ENCODE measurements at regions not wholly inside any gene's neighbourhood (a gene's known extent, or its start where the extent isn't known, plus 50 kb on each side); places are given as distances from the start of the nearest gene placed in this dataset.

DNA sequence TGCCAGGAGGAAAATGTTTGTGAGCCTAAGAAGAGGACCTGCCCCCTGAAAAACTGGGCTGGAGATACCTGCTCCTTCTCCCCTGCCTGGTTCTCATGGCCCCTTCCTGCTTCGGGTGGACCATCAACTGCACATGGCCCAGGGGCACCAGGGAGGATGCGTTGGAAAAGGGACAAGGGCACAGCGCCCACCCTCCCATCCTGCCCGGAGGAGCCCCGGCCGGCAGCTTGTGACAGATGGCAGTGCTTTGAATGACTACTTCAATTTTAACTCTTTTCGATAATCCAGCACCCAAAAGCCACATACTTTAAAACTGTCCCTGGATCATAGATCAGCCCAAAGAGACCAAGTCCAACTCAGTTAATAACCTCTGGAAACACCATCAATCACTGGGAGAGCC lies 135.8 kb upstream of the NECTIN1 start:
- POLR2A ChIA-PET, result no interaction called here
- CTCF ChIA-PET, result no interaction called here

DNA sequence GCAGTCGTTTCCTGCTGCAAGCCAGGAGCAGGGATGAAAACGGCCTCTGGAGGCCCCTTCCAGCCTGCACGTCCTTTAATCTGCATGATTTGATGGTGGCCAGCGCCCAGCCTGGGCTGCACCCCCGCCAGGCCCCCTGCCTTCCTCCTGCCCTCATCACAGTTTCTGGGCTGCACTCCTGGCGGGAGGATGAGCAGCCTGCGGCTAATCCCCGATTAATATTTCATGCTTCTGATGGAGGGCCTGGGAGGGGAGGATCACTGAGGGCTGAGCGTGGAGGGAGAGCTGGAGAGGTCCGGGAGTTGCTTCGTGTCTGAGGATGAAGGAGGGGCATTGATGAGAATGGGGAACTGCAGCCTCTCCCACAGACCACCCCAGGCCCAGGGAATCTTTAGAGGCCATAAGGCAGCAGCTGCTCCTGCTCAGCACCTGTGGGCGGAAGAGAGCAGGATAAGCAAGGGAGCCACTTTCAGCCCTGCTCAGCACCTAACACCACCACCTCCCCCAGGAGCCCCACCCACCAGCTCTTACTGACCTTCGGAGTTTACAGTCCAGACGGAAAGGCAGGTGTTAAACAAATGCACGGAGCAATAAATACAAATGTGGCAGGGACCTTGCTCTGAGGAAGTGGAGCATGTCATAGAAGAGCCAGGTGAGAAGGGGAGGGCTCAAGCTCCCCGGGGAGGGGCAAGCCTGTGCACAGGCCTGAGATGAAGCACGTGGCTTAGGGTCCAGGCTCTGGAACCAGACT lies 135.0 kb upstream of the NECTIN1 start:
- POLR2A ChIA-PET, result no interaction called here
- CTCF ChIA-PET, result no interaction called here

DNA sequence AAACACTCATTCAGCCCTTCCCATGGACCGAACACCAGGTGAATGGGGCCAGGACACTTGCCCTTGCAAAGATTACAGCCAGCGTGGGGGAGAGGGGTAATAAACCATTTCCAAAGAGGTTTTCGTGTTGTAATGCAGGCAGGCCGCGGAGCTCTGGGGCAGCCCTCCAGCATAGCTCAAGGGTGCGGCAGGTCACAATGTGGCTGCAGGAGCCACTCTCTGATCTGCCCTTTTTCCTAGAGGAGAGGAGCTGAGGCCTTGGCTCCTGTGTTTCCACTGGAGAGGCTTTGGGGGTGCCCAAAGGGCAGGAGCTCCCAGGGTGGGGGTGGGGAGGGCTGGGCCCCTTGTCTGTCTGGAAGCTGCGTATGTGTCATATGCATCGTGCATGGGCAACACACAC lies 134.2 kb upstream of the NECTIN1 start:
- POLR2A ChIA-PET, result no interaction called here
- CTCF ChIA-PET, result no interaction called here

DNA sequence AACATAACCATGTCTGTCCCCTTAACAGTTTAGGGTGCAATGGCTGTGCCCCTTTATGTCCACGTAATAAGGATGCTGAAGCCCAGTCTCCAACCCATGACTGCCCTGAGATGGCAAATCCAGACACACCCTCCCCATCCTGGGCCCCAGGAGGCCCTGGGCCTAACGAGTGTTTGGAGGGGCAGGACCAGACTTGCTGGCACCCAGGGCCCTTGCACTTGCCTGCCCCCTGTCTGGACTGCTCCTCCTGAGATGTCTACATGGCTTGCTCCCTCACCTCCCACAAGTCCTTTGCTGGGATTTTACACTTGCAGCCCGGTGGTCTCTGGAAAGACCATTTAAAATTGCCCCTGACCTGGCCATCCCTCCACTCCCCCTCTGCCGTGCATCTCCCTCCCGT lies 132.2 kb upstream of the NECTIN1 start:
- ChIA-PET POLR2A (no interaction called here), CTCF (no interaction called here)

DNA sequence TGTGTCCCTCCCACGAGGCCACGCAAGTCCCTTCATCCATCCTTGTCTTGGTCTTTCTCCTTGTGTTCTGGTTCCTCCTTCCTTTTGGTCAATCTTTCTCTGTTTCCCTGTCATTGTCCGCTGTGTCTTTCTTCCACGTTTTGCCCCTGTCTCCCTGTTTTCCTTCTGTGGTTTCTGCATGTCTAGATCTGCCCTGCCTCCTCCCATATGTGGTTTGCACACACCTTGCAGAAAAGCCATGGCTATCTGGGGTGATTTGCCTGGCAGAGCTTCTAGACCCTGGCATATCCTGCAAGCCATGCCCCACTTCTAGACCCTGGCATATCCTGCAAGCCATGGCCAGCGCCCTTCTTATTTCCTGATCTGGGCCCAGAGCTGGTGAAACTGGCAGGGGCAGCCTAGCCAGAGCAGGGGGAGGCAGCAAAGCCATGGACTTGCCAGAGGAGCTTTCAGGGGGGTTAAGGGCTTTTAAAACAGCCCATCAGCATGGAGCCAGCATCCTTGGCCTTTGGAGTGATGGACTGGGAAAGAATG lies 131.6 kb upstream of the NECTIN1 start:
- ChIA-PET POLR2A (no interaction called here), CTCF (no interaction called here)

DNA sequence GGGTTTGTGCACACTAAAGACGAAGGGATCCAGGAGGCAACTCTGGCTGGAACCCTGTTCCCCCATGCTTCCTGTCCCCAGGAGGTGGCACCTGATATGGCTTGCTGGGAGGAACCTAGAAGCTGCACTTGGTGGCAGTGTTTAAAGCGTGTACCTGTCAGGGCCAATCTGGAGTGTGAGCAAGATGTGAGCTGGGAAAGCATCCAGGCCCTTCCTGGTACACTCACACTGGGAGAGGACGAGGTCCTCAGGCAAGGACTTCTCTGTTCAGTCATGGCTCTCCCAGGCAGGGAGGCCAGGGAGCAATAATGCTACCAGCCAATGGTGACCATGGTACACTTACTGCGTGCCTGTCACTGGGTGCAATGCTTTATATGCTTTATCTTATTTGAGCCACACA lies 130.7 kb upstream of the NECTIN1 start:
- ChIA-PET CTCF (no interaction called here), POLR2A (no interaction called here)

DNA sequence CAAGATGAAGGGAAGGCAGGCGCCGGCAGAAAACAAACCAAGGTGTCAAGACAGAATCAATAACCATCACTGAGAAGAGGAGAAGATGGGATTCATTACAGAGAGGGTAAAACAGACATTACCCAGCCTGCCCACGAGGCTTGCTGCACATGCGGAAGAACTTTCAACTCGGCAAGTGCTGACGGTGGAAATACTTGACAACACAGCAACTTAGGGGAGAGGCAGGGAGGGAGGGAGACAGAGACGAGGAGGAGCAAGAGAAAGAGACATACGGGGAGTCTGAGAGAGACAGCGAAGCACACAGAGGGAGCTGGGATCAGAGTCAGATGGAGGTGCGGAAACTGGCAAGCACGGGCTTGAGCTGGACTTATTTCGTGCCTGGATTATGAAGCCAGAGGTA lies 129.3 kb upstream of the NECTIN1 start:
- CTCF ChIA-PET, result no interaction called here

DNA sequence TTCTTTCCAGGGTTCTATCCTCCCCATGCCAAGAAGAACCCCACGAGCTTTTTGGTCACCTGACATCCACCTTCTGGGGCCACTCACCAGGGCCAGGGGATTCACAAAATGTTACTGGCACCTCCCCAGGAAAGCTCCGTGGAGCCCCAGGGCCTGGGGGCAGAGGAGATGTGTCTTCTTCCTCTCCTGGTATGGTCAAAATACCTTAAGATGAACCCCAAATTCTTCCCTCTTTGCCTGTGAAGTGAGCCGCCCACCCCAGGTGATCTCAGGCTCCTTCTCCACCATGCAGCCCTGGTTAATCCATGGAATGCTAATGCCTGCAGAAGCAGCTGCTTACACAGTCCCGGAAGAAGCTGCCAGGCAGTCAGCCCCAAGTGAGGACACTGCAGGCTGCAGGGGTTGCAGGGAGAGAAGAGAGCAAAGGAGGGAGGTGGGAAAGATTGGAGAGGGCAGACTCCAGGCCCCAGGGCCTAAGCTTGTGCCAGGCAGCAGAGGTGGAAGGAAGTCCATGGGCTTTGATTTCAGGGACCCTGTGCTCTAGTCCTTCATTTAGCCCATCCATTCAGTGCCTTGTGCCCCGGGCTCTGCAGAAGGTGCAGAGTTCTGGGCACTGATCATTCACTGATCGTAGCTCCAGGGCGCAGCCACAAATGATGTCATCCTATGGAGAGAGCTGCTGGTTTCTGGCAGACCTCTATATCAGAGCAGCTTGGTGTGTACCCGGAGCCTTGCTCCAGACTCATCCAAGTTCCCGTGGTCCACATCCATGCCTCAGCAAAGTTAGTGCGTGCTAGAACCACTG lies 127.9 kb upstream of the NECTIN1 start:
- POLR2A ChIA-PET, result no interaction called here
- CTCF ChIA-PET, result no interaction called here

More for the DNA sequence above, 129.3 kb upstream of the NECTIN1 start:
- POLR2A ChIA-PET, result no interaction called here

DNA sequence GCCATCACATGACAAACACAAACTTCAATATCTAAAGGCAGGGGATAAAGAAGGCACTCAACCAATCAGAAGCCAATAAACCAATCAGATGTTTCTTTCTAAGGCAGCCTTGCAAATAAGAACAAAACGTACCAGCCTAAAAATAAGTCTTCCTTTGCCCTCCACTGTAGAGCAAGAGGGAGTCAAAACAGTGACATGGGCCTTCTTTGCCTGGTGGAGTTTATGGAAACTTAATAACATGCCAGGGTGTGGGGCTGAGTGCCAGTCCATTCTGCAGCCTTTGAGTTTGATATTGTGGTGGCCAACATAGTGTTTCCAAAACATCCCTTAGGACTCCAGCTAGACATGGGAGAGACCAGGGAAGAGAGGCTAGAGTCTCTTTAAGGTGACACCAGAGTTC lies 126.1 kb upstream of the NECTIN1 start:
- ChIA-PET CTCF (no interaction called here), POLR2A (no interaction called here)

DNA sequence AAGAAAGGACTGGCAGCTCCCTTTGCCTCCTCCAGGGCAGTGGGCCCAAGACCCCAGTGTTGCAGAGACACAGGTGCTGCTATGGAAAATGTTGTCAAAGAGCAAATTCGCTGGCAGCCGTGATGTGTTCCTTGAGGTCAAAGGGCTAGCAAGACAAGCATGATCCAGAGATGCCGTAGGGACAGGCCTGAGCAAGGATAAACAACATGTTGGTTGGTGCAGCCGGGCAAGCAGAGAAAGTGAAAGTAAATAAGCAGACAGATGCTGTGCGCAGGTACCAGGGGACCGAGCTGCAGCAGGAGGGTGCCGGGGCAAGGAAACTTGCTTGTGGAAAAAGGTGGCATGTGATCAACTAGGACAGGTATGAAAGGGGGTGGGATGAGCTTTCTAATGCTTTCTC lies 125.5 kb upstream of the NECTIN1 start:
- ChIA-PET CTCF (no interaction called here), POLR2A (no interaction called here)

DNA sequence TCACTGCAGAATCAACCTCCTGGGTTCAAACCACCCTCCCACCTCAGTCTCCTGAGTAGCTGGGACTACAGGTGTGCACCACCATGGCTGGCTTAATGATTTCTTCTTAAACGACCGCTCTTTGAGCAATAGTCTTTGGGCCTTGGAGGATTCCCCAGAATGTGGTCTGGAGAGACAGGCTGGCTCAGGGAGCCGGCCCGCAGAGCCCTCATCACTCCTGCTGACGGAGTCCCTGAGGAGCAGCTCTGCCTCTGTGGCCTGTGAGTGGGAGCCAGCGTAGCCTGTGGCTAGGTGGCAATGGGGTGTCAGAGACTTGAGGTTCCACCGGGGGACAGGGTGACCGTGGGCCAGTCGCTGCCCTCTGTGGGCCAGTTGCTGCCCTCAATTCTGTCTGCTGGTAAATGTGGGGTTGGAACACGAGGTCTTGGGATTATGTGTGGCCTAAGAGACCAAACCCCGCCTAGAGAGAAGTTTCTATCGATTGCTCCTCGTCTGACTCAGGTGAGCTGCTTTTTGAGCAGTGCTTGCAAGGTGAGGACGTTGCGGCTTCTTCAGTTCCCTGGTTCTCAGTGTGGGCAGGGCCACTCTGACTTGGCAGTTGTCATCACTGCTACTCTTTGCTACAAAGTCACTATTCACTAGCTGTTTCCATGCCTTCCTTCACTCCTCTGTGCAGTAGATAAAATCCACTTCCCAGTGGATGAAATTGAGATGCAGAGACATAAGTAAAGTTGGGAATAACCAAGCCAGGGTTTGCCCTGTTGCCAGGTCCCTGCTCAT lies 124.8 kb upstream of the NECTIN1 start:
- POLR2A ChIA-PET, result no interaction called here
- CTCF ChIA-PET, result no interaction called here

DNA sequence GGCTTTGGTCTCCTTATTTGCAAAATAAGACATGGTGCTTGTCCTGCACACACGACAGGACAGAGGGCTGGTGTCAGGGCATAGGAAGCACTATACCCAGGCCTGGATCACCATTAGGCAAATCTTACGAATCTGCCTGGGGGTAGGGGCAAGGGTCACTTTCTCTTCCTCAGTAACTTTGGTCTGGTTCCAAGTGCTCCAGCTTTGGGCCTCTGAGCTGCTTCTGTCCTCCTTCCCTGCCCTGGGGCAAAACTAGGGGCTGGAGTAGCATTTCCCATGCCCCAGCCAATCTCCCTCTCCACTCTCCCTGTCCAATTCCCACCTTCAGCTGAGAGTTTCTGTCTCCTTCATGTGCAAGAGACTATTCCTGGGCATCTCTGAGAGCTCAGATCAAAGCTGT lies 123.7 kb upstream of the NECTIN1 start:
- ChIA-PET POLR2A (no interaction called here), CTCF (no interaction called here)

DNA sequence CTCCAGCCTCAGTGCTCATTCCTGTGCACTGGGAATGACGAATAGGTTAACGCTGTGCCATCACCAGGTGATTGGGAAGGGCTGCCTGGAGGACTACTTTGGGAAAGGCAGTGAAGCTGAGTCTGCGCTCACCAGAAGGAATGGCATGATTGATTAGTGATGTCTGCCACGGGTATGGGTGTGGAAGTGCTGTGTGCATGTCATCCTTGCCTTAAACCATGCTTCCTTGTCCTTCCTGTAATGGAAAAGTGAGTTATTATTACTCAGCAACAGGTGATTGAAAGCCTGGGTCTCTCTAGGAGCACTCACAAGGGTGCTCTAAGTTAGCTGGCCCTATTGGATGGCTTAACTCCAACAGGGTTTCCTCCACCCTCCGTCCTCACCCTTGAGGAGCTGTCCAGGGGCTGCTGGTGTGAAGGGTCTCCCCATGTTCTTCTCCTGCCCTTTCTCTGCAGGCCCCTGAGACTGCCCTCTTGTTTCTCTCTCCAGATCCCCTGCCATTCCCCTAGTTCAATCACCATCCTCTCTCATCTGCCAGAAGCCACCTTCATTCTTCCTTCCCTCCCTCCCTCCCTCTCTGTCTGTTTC lies 121.9 kb upstream of the NECTIN1 start:
- POLR2A ChIA-PET, result no interaction called here
- CTCF ChIA-PET, result interaction anchor here (0.8 kb wide), 1 partner anchor 160 kb away, joined by 4 read pairs; no protein-coding TSS in a partner anchor

DNA sequence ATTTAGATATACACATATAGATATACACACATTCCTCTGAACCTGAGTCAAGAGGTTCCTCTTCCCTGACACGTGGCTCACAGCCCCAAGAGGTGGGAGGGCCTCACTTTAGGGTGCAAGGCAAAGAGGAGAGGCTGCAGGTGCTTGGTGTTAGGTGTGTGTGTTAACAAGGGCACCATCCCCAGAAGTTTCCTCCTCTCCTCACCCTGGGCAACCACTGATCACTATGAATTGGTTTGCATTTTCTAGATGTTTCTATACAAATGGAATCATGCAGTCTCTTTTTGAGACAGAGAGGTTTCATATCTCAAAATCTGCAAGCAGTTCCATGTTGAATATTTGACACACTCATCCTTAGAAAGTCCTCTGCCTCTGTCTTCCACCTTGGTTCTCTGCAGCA lies 120.9 kb upstream of the NECTIN1 start:
- POLR2A ChIA-PET, result no interaction called here
- CTCF ChIA-PET, result no interaction called here

DNA sequence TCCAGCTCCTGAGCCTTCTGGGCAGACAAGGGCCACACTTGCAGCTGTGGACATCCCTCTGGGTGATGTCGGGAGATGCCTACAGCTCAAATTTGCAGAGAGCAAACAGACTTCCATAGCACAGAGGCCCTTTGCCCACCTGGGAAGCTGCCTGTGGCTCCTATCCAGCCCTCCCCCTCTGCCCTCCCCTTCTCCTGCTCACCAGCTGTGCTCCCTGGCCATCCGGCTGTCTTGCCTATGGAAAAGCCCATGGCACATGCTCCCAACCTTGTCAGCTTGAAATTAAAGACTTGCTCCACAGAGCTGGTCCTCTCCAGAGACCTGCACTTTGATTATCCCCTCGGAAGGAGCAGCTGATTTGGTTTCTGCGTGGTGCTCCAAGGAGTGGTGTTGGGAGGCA lies 118.9 kb upstream of the NECTIN1 start:
- ChIA-PET CTCF (no interaction called here), POLR2A (no interaction called here)

DNA sequence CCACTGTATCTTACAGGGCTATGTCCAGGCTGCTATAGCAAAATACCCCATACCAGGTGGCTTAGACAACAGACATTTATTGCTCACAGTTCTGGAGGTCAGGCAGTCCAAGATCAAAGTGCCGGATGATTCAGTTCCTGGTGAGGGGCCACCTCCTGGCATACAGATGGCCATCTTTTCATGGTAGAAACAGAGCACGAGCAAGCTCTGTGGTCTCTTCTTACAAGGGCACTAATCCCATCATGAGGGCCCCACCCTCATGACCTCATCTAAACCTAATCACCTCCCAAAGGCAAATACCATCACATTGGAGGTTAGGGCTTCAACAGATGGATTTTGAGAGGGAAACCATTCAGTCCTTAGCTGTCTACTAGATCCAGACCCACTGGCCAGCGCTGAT lies 117.4 kb upstream of the NECTIN1 start:
- CTCF ChIA-PET, result no interaction called here

DNA sequence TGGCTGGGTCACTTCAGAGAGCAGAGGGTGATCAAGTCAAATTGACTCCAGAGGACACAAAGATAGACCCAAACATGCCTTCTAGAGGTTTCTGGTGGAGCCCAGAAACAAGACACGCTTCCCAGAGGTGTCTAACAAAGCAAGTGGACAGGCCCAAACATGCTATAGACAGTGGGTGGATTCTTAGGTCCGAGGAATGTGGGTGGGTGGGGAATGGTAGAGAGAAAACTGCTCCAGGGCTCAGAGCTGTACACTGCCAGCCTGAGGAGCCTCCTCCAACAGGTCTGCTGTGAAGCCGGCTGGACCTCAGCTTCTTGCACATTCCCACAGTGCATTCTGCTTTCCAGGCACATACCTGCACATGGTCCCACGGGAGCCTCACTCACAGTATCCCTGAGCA lies 116.8 kb upstream of the NECTIN1 start:
- CTCF ChIA-PET, result no interaction called here
- POLR2A ChIA-PET, result no interaction called here

More for the DNA sequence above, 117.4 kb upstream of the NECTIN1 start:
- POLR2A ChIA-PET, result no interaction called here

DNA sequence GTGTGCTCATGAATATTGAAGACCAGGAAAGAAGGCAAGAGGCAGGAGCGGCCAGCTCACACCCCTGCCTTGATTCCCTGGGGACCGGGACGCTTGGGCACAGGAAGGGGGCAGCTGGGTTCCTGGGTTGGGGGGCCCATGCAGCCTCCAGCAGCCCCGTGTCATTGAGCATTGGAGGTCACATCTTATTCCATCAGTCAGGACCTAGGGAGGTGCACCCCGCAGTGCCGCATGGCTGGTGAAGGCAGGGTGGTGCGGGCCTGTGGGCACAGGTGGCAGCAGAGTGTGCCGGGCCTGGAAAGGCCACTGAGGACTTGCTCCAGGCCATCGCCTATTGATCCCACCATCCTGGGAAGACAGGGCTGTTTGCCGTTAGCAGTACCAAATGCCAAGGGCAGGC lies 116.3 kb upstream of the NECTIN1 start:
- POLR2A ChIA-PET, result no interaction called here
- CTCF ChIA-PET, result no interaction called here

DNA sequence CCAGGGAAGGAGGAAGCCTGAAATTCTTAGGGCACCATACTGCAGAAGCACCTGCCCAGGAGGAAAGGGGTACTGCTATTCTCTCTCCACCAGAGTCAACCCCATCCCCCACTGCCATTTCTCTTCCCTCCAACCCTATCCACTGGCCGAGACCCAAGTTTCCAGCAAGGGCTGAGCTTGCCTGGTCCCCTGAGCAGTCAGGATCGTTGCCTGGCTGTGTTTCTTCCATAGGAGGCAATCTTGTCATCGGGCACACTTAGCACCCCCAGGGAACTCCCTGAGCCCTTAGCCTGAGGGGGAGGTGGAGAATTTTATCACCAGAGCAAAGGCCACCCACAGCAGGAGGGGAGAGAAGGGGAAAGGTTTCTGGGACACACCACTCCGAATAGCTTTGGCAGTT lies 115.8 kb upstream of the NECTIN1 start:
- CTCF ChIA-PET, result no interaction called here

DNA sequence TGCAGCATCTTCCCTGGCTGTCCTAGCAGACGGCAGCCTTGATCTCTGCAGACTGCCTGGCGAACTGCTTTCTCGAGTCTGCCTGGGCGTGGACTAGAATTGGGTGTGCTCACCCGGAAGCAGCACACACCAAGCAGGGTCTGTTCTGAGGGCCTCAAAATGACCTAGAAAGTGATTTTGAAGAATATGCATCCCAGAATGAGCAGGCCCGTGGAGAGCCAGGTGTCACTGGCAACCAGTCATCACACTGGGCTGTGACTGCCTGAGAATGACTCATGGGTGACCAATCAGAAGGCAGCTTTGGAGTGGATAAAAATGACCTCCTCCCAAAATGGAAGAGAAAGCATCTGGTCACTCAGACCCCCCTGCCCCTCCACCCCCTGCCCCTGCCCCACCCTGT lies 114.9 kb upstream of the NECTIN1 start:
- CTCF ChIA-PET, result no interaction called here
- POLR2A ChIA-PET, result no interaction called here

More for the DNA sequence above, 115.8 kb upstream of the NECTIN1 start:
- POLR2A ChIA-PET, result no interaction called here

DNA sequence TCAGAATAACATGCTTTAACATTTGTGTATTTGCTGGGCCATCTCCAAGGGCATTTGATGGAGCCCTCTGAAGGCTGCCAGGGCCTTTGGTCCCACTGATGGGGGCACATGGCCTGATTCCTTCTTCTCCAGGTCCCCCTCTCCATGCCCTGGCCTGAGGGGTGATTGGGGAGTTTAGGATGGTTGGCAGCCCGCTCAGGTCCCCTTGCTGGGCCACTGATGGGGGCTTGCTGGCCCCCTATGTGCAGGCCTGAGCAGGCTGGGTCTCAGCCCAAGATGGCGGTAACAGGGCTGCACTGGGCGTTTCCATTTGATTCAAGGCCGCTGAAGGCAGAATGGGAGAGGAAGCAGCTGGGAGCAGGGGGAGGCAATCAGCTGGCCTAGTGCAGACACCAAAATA lies 113.7 kb upstream of the NECTIN1 start:
- CTCF ChIA-PET, result no interaction called here
- POLR2A ChIA-PET, result no interaction called here

Data from activated CD8-positive, alpha-beta memory T cell treated with anti-CD3 and anti-CD28 coated beads for 36 hours (primary cell).